GM12873 (cell line): ENCODE measurements at regions not wholly inside any gene's neighbourhood (a gene's known extent, or its start where the extent isn't known, plus 50 kb on each side); places are given as distances from the start of the nearest gene placed in this dataset.

ENCODE experiments used
- CTCF ChIP-seq: IDR thresholded peaks from 2 replicates; pipeline ENCODE4 v1.5.1; 2012; ENCODE audit warnings: low read depth, mild to moderate bottlenecking, moderate library complexity, low read length, control low read depth; ENCODE audit not compliant: insufficient read depth; ENCODE audit errors: missing control alignments

GRCh38 chr5:5588887-5589826, 166.7 kb downstream of the ICE1 start:
- TF ChIP-seq CTCF = no peak

- TF ChIP-seq CTCF = no peak
Measured at GRCh38 chr5:5588386-5588785, 165.9 kb downstream of the ICE1 start.

- no peak for TF ChIP-seq CTCF
Measured at GRCh38 chr5:5587474-5587873, 165.0 kb downstream of the ICE1 start.

- TF ChIP-seq CTCF = no peak
Measured at GRCh38 chr5:5586721-5587120, 164.2 kb downstream of the ICE1 start.

GRCh38 chr5:5585751-5586341, 163.4 kb downstream of the ICE1 start:
- no peak for TF ChIP-seq CTCF

- TF ChIP-seq CTCF = no peak
Measured at GRCh38 chr5:5584751-5585150, 162.3 kb downstream of the ICE1 start.

GRCh38 chr5:5584236-5584745, 161.8 kb downstream of the ICE1 start:
- TF ChIP-seq CTCF = no peak
